PC-9 (cell line): ENCODE measurements at regions not wholly inside any gene's neighbourhood (a gene's known extent, or its start where the extent isn't known, plus 50 kb on each side); places are given as distances from the start of the nearest gene placed in this dataset.

Experiments used
- CTCF ChIP-seq: fragments of 200-600 bp; sonication (generic); conservative IDR thresholded peaks from 2 replicates; pipeline ENCODE4 v1.6.1; 2017; ENCODE audit warnings: mixed run types, antibody characterized with exemption, mild to moderate bottlenecking, moderate library complexity
- EZH2 ChIP-seq: fragments of 200-600 bp; sonication (generic); IDR thresholded peaks from 2 replicates; pipeline ENCODE4 v1.8.0; 2017; ENCODE audit warnings: antibody characterized with exemption, low read depth

DNA sequence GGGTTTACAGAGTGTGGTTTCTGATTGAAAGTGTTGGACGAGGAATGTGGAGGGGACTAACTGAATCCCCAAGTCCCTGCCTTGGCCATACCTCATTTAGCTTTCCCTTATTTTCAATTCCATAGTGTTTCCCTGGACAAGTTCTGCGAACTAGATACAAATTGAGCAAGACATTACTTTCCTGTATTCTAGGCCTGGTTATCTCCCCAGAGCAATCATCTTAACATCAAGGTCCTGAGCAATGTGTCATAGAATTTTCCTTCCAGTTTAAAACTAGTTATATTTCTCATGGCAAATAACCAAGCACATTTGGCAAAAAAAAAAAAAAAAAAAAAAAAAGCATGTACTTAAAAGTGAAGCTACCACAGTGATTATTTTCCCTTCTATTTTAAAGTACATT lies 330.1 kb downstream of the CDH11 start:
- TF ChIP-seq CTCF (no peak), EZH2 (no peak)
